PFSK-1 (cell line): ENCODE measurements at regions not wholly inside any gene's neighbourhood (a gene's known extent, or its start where the extent isn't known, plus 50 kb on each side); places are given as distances from the start of the nearest gene placed in this dataset.

ENCODE experiments used
- FOXP2 ChIP-seq: optimal IDR thresholded peaks from 2 replicates; pipeline ENCODE3; 2011; ENCODE audit warnings: borderline replicate concordance, control low read depth, inconsistent platforms; ENCODE audit not compliant: insufficient read depth; ENCODE audit errors: extremely low read length, extremely low read depth
- POLR2AphosphoS5 ChIP-seq: IDR thresholded peaks from 2 replicates; pipeline ENCODE4 v1.6.1; 2012; ENCODE audit warnings: low read depth, mild to moderate bottlenecking, control low read depth, low read length, moderate library complexity
- REST ChIP-seq, 2 experiments: IDR thresholded peaks; 2 replicates each; pipeline versions ENCODE4 v1.6.1 to v1.8.0; 2011 to 2012; ENCODE audit warnings: low read depth in 2 of 2, low read length in 2 of 2, control low read depth in 1 of 2, inconsistent platforms in 1 of 2, mild to moderate bottlenecking in 1 of 2, moderate library complexity in 1 of 2; ENCODE audit not compliant: insufficient read depth in 1 of 2
- SIN3A ChIP-seq: IDR thresholded peaks from 2 replicates; pipeline ENCODE4 v1.6.1; 2012; ENCODE audit warnings: mild to moderate bottlenecking, low read length, moderate library complexity, borderline replicate concordance; ENCODE audit not compliant: insufficient read depth
- TAF1 ChIP-seq: IDR thresholded peaks from 2 replicates; pipeline ENCODE4 v1.6.1; 2012; ENCODE audit warnings: low read length, control low read depth, borderline replicate concordance; ENCODE audit not compliant: insufficient read depth

GRCh38 chr1:220992705-220993052, 113.4 kb downstream of the HLX start:
- TF ChIP-seq SIN3A (no peak), FOXP2 (no peak), REST (IDR thresholded peaks at IDR 0.05; ENCODE audit: insufficient read depth in 1 of 2, low read depth in 2 of 2, low read length in 2 of 2) (no peak), TAF1 (no peak), POLR2AphosphoS5 (no peak)

- TF ChIP-seq FOXP2: no peak
- TF ChIP-seq POLR2AphosphoS5: no peak
Observed at GRCh38 chr1:220994671-220995070, 115.4 kb downstream of the HLX start.

- TF ChIP-seq FOXP2: no peak
- no peak for TF ChIP-seq REST (IDR thresholded peaks at IDR 0.05; ENCODE audit: insufficient read depth in 1 of 2, low read depth in 2 of 2, low read length in 2 of 2)
- TF ChIP-seq POLR2AphosphoS5: no peak
- no peak for TF ChIP-seq TAF1
- TF ChIP-seq SIN3A: no peak
Observed at GRCh38 chr1:220997791-220998190, 118.5 kb downstream of the HLX start.

GRCh38 chr1:220999872-221000863, 120.9 kb downstream of the HLX start:
- TF ChIP-seq FOXP2 (no peak), POLR2AphosphoS5 (no peak), SIN3A (no peak)

- TF ChIP-seq REST (IDR thresholded peaks at IDR 0.05; ENCODE audit: insufficient read depth in 1 of 2, low read depth in 2 of 2, low read length in 2 of 2) (no peak), FOXP2 (no peak), TAF1 (no peak), SIN3A (no peak), POLR2AphosphoS5 (no peak)
Observed at GRCh38 chr1:221001167-221001566, 121.9 kb downstream of the HLX start.

- TF ChIP-seq SIN3A (no peak), REST (IDR thresholded peaks at IDR 0.05; ENCODE audit: insufficient read depth in 1 of 2, low read depth in 2 of 2, low read length in 2 of 2) (no peak), TAF1 (no peak), POLR2AphosphoS5 (no peak), FOXP2 (no peak)
Observed at GRCh38 chr1:221002601-221003000, 123.4 kb downstream of the HLX start.
